ENCODE measurements at regions not wholly inside any gene's neighbourhood (a gene's known extent, or its start where the extent isn't known, plus 50 kb on each side); places are given as distances from the start of the nearest gene placed in this dataset.

DNA sequence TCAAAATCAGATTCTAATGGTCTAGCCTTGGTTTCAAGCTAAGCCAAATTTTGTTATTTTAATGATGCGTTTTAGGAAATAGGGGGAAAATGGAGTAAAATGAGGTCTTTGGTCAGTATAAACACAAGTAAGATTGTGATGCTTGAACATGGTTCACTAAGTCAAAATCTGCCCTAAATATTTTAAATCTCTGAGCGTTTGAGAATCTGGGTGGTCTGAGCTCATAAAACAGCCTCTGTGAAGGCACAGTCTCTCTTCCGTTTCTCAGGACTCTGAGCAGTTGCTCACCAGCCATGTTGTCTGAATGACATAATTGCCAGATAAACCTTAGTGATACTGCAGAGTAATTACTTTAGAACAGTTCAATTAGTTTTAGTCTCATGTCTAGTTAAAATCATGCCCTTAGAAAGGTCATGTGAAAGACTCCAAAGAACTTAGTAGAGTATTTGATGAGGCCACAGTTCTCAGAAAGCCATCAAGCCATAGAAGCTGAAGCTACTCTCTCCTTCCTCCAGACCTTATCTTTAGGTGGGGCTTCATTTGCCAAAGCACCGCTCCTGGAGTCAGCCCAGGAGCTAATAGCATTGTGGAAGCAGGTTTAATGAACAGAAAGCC lies 257.1 kb upstream of the MAP3K1 start:
- no peak for TF ChIP-seq EZH2 (IDR thresholded peaks at IDR 0.05; ENCODE audit: borderline replicate concordance, low read length)
- TF ChIP-seq, protein P1, sequence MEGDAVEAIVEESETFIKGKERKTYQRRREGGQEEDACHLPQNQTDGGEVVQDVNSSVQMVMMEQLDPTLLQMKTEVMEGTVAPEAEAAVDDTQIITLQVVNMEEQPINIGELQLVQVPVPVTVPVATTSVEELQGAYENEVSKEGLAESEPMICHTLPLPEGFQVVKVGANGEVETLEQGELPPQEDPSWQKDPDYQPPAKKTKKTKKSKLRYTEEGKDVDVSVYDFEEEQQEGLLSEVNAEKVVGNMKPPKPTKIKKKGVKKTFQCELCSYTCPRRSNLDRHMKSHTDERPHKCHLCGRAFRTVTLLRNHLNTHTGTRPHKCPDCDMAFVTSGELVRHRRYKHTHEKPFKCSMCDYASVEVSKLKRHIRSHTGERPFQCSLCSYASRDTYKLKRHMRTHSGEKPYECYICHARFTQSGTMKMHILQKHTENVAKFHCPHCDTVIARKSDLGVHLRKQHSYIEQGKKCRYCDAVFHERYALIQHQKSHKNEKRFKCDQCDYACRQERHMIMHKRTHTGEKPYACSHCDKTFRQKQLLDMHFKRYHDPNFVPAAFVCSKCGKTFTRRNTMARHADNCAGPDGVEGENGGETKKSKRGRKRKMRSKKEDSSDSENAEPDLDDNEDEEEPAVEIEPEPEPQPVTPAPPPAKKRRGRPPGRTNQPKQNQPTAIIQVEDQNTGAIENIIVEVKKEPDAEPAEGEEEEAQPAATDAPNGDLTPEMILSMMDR (conservative IDR thresholded peaks at IDR 0.05 in 1 of 2, IDR thresholded peaks at IDR 0.05 in 1 of 2; ENCODE audit: extremely low read depth in 1 of 2, insufficient read depth in 1 of 2, low read depth in 1 of 2, low read length in 2 of 2) = no peak

Measured in mammary epithelial cell (primary cell).